ENCODE measurements at regions not wholly inside any gene's neighbourhood (a gene's known extent, or its start where the extent isn't known, plus 50 kb on each side); places are given as distances from the start of the nearest gene placed in this dataset.

DNA sequence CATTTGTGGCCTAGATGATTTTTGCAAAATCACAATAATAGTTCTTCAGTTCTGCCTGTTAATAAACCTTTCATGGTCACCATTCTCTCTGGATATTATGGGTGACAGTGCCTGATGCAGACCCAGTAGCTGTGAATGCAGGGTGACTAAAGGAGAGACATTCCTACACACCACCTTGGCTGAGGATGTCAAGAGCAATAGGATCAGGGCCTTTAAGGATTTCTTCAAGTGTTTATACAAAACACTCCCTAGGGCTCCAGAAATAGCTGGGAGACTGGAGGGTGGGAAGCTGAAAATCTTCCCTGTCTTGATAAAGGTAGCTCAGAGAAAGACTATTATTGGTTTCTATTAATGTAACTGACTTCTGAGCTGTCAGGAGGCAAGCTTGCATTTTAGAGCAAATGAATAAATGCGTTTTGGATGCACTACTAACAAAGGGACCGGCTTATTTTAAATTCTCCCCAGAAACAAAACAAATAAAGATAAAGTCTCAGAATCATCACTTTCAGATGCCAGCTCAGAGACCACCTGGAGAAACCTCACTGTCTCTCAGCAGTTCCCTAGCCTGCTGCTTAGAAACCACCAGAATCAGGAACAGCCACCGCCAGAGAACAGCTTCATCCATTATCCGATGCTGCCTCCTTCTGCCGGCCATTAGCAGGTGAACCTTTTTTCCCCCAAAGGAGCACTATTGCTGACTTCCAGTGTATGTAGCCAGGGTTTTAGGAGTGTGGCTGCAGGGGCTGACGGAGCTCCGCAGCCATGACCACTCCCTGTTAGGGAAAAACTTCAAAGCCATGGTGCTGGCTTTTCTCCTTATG is 171.4 kb upstream of the DYNLRB2 start:
- Mint-ChIP-seq H3K4me1 (peaks cover 19% of the 10 kb centered on the region), H3K36me3 (ENCODE audit: low read depth) (peaks cover 3% of the 10 kb centered on the region), H3K27ac (peak overlapping the region in 2 of 3 experiments; percentile 26 to 65), H3K4me3 (no peak overlapping the region), H3K27me3 (ENCODE audit: low read depth) (no peaks in the 10 kb centered on the region), H3K9me3 (peaks cover 5% of the 10 kb centered on the region)
- TF ChIP-seq, protein P1, sequence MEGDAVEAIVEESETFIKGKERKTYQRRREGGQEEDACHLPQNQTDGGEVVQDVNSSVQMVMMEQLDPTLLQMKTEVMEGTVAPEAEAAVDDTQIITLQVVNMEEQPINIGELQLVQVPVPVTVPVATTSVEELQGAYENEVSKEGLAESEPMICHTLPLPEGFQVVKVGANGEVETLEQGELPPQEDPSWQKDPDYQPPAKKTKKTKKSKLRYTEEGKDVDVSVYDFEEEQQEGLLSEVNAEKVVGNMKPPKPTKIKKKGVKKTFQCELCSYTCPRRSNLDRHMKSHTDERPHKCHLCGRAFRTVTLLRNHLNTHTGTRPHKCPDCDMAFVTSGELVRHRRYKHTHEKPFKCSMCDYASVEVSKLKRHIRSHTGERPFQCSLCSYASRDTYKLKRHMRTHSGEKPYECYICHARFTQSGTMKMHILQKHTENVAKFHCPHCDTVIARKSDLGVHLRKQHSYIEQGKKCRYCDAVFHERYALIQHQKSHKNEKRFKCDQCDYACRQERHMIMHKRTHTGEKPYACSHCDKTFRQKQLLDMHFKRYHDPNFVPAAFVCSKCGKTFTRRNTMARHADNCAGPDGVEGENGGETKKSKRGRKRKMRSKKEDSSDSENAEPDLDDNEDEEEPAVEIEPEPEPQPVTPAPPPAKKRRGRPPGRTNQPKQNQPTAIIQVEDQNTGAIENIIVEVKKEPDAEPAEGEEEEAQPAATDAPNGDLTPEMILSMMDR (IDR thresholded peaks at IDR 0.05; ENCODE audit: unreplicated experiment in 3 of 3): peak; percentile 51 to 70 (median 65)

DNA sequence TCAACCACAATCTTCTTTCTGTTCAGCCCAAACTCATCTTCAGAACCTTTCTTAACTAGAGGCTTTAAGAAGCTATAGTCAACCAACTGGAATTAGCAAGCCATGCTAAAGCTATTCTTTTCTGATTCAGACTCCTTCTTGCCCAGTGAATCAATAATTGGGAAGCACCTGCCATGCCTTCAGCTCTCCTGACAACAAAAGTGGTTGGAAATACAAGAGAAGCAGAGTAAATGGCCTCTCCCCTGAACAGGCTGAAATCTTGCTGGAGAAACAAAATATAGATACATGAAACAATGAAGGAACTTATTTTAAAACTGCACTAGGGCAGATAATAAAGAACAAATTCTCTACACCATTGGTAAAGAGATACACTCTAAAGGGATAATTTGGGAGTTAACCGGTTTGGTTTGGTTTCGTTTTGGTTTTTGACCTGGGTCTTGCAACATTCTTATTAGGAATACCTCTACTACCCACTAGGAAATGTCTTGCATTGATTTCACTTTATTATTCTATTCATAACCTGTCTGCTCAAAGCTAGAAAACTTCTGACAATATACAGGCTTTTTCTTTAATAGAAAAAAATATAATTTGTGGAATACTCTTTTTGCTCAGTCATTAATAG is 173.6 kb upstream of the DYNLRB2 start:
- Mint-ChIP-seq H3K9me3 (no peaks in the 10 kb centered on the region), H3K4me1 (peaks cover 19% of the 10 kb centered on the region), H3K27me3 (ENCODE audit: low read depth) (no peaks in the 10 kb centered on the region), H3K4me3 (no peak overlapping the region), H3K36me3 (ENCODE audit: low read depth) (no peaks in the 10 kb centered on the region), H3K27ac (peak overlapping the region in 2 of 3 experiments; percentile 24 to 72)
- TF ChIP-seq, protein P1 (IDR thresholded peaks at IDR 0.05; ENCODE audit: unreplicated experiment in 3 of 3): no peak

DNA sequence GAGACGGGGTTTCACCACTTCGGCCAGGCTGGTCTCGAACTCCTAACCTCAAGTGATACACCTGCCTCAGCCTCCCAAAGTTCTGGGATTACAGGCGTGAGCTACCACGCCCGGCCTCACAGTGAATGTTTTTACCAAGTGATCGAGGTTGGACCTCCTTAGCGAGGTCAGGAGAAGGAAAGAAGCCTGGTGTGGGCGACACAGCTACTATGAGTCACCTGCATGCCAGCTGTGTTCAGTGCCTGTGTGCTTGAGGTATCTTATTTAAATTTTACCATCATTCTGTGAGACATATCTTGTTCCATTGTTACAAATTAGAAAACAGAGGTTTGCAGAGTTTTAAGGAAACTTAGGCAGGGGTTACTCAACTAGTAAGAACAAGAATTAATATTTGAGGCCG is 174.8 kb upstream of the DYNLRB2 start:
- Mint-ChIP-seq H3K4me3 (no peak overlapping the region), H3K4me1 (peaks cover 29% of the 10 kb centered on the region), H3K27ac (no peak overlapping the region), H3K9me3 (no peaks in the 10 kb centered on the region), H3K27me3 (ENCODE audit: low read depth) (no peaks in the 10 kb centered on the region), H3K36me3 (ENCODE audit: low read depth) (no peaks in the 10 kb centered on the region)
- TF ChIP-seq, protein P1 (IDR thresholded peaks at IDR 0.05; ENCODE audit: unreplicated experiment in 3 of 3): no peak

DNA sequence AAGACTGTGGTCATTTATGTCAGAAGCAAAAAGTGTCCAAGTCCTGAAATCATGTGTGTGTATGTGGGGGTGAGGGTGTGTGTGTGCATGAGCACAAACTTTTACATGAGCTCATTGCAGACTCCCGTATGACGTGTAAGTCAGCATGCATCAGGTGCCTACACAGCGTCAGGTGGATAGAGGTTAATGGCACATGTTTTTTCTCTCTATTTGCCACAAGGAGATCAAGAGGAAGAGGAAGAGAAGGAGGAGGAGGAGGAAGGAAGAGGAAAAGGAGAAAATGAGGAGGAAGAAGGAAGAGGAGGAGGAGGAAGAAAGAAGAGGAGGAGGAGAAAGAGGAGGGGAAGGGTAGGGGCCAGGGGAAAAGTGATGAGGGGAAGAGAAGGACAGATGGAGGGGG is 178.0 kb upstream of the DYNLRB2 start:
- Mint-ChIP-seq H3K4me1 (peaks cover 20% of the 10 kb centered on the region), H3K27ac (peak overlapping the region in 1 of 3 experiments; percentile 11), H3K4me3 (no peak overlapping the region), H3K27me3 (ENCODE audit: low read depth) (no peaks in the 10 kb centered on the region), H3K36me3 (ENCODE audit: low read depth) (no peaks in the 10 kb centered on the region), H3K9me3 (no peaks in the 10 kb centered on the region)
- TF ChIP-seq, protein P1 (IDR thresholded peaks at IDR 0.05; ENCODE audit: unreplicated experiment in 3 of 3): no peak

DNA sequence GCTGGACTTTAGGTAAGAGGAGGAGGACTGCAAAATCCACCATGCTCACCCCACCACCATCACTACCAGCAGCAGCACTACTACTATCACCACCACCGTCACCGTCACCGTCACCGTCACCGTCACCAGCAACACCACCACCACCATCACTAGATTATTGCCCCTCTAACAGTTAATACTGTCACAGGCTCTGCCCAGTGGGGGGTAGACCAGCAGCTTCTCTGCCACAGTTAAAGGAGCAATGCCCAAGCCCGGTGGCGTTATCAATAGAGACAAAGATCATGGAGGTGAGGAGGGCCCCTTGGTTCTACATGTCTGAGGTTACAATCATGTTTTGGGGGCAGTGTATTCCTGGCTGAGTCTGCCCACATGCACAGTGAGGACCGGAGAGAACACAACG is 184.4 kb upstream of the DYNLRB2 start:
- H3K4me3 Mint-ChIP-seq: no peak overlapping the region
- H3K27ac Mint-ChIP-seq: no peak overlapping the region
- TF ChIP-seq, protein P1 (IDR thresholded peaks at IDR 0.05; ENCODE audit: unreplicated experiment in 3 of 3): no peak
- H3K9me3 Mint-ChIP-seq: no peaks in the 10 kb centered on the region
- H3K4me1 Mint-ChIP-seq: peaks cover 4% of the 10 kb centered on the region
- H3K27me3 Mint-ChIP-seq (ENCODE audit: low read depth): no peaks in the 10 kb centered on the region
- H3K36me3 Mint-ChIP-seq (ENCODE audit: low read depth): no peaks in the 10 kb centered on the region

Measured in nephron (organoid).